ENCODE measurements at regions not wholly inside any gene's neighbourhood (a gene's known extent, or its start where the extent isn't known, plus 50 kb on each side); places are given as distances from the start of the nearest gene placed in this dataset.

DNA sequence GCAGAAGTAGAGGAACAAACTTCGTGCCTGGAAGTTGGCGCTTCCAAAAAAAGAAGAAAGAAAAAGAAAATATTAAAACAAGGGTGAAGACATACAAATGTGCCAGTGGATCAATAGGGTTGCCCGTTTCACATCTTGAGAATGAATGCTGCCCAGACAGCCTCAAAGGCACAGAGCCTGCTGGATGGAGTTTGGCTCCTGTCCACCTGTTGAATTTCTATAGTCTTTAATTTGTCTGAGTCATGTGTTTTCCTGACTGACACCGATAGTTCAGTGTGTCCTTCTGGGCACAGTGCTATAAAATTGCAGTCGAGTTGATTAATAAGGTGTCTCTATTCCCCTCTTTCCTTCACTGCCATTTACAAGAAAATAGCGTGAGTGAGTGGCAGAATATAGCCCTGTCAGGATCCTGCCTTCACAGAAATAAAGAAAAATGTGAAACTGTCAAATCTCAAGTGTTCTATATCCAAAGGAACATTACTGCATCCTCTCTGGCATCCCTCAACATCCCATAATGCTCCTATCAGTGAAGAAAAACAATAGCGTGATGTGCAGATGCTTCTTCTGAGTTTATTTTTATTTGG is 471.3 kb upstream of the AUTS2 start:
- no peak overlapping the region for H3K27ac ChIP-seq (ENCODE audit: low read depth, low read length)
- no peak overlapping the region for H3K4me3 ChIP-seq (ENCODE audit: low read depth in 1 of 5, low read length in 5 of 5)
- H3K9ac ChIP-seq (ENCODE audit: low read length in 5 of 5), result no peak overlapping the region
- H3K9me3 ChIP-seq (ENCODE audit: control insufficient read depth in 5 of 5, low read length in 5 of 5), result peaks cover 0 to 2% (median 0%) of the 10 kb centered on the region in 5 donors
- no peaks in the 10 kb centered on the region for H3K36me3 ChIP-seq (ENCODE audit: control insufficient read depth in 5 of 5, insufficient read depth in 5 of 5, low read length in 5 of 5)
- peaks cover 0 to 3% (median 0%) of the 10 kb centered on the region in 5 donors for H3K27me3 ChIP-seq (ENCODE audit: control insufficient read depth in 5 of 5, insufficient read depth in 4 of 5, low read length in 5 of 5)
- no peaks in the 10 kb centered on the region for H3K4me1 ChIP-seq (ENCODE audit: control insufficient read depth in 5 of 5, insufficient read depth in 5 of 5, low read length in 5 of 5)

DNA sequence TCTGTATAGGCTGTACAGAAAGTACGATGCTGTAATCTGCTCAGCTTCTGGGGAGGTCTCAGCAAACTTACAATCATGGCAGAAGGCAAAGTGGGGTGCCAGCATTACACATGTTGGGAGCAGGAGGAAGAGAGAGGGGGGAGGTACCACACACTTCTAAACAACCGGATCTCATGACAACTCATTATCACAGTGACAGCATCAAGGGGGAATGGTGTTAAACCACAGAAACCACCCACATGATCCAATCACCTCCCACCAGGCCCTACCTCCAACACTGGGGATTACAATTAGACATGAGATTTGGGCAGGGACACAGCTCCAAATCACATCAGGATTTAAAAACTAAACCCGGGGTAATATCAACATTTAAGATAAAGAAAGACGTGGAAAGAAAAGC is 468.8 kb upstream of the AUTS2 start:
- Histone ChIP-seq H3K36me3 (ENCODE audit: control insufficient read depth in 5 of 5, insufficient read depth in 5 of 5, low read length in 5 of 5) (no peaks in the 10 kb centered on the region), H3K9ac (ENCODE audit: low read length in 5 of 5) (no peak overlapping the region), H3K27ac (ENCODE audit: low read depth, low read length) (no peak overlapping the region), H3K4me1 (ENCODE audit: control insufficient read depth in 5 of 5, insufficient read depth in 5 of 5, low read length in 5 of 5) (no peaks in the 10 kb centered on the region), H3K9me3 (ENCODE audit: control insufficient read depth in 5 of 5, low read length in 5 of 5) (peaks cover 0 to 2% (median 0%) of the 10 kb centered on the region in 5 donors), H3K4me3 (ENCODE audit: low read depth in 1 of 5, low read length in 5 of 5) (no peak overlapping the region), H3K27me3 (ENCODE audit: control insufficient read depth in 5 of 5, insufficient read depth in 4 of 5, low read length in 5 of 5) (peaks cover 0 to 5% (median 0%) of the 10 kb centered on the region in 5 donors)

DNA sequence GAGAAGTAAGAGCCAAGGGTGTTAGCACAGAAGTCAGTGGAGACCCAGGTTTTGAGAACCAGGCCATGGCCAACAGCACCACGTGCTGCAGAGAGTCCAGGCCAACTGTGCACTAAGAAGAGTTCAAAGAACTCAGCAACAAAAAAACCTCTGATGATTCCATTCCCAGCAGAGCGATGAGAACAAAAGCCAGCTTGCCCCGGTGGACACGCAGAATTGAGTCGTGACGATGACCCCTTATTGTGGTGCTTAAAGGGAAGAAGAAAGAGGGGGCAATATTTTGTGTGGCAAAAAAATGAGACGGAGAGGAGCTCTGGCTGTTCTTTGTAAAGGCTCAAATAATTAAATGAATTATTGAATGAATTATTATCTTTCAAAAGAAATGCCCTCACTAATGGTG is 468.3 kb upstream of the AUTS2 start:
- no peak overlapping the region for H3K4me3 ChIP-seq (ENCODE audit: low read depth in 1 of 5, low read length in 5 of 5)
- no peaks in the 10 kb centered on the region for H3K36me3 ChIP-seq (ENCODE audit: control insufficient read depth in 5 of 5, insufficient read depth in 5 of 5, low read length in 5 of 5)
- peaks cover 0 to 2% (median 0%) of the 10 kb centered on the region in 5 donors for H3K9me3 ChIP-seq (ENCODE audit: control insufficient read depth in 5 of 5, low read length in 5 of 5)
- H3K4me1 ChIP-seq (ENCODE audit: control insufficient read depth in 5 of 5, insufficient read depth in 5 of 5, low read length in 5 of 5), result no peaks in the 10 kb centered on the region
- peaks cover 0 to 5% (median 0%) of the 10 kb centered on the region in 5 donors for H3K27me3 ChIP-seq (ENCODE audit: control insufficient read depth in 5 of 5, insufficient read depth in 4 of 5, low read length in 5 of 5)
- H3K27ac ChIP-seq (ENCODE audit: low read depth, low read length), result no peak overlapping the region
- no peak overlapping the region for H3K9ac ChIP-seq (ENCODE audit: low read length in 5 of 5)

DNA sequence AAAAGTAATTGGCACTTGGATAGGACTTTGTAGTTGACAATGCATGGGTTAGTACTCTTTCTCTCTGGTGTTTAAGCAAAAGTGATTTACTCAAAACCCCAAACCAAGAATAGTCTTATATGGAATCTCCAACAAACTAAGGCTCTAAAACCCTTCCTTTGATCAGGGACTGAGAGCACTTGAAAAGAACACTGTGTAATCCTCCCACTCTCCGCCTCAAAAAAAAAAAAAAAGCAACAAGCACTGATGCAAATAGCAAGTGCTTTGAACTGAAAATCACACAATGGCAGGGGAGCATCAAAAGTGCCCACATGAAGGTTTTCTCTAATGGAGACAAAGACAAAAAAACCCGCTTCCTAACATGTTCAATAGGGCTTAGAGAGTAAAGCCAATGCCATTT is 467.9 kb upstream of the AUTS2 start:
- Histone ChIP-seq H3K9me3 (ENCODE audit: control insufficient read depth in 5 of 5, low read length in 5 of 5) (peaks cover 0 to 2% (median 0%) of the 10 kb centered on the region in 5 donors), H3K36me3 (ENCODE audit: control insufficient read depth in 5 of 5, insufficient read depth in 5 of 5, low read length in 5 of 5) (no peaks in the 10 kb centered on the region), H3K4me3 (ENCODE audit: low read depth in 1 of 5, low read length in 5 of 5) (no peak overlapping the region), H3K27ac (ENCODE audit: low read depth, low read length) (no peak overlapping the region), H3K9ac (ENCODE audit: low read length in 5 of 5) (no peak overlapping the region), H3K27me3 (ENCODE audit: control insufficient read depth in 5 of 5, insufficient read depth in 4 of 5, low read length in 5 of 5) (peaks cover 0 to 5% (median 0%) of the 10 kb centered on the region in 5 donors), H3K4me1 (ENCODE audit: control insufficient read depth in 5 of 5, insufficient read depth in 5 of 5, low read length in 5 of 5) (no peaks in the 10 kb centered on the region)

DNA sequence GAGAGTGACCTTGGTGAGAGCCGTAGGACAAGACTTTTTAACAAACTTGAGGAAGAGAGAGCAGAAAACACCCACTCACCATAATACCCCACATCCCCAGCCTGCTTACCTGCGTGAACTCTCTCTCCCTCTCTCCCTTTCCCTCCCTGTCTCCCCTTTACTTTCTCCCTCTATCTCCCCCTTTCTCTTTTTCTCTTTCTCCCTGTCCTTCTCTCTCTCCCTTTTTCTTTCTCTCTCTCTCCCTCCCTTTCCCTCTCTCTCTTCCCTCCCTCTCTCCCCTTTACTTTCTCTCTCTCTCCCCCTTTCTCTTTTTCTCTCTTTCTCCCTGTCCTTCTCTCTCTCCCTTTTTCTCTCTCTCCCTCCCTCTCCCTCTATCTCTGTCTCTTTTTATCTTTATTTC is 464.0 kb upstream of the AUTS2 start:
- Histone ChIP-seq H3K4me1 (ENCODE audit: control insufficient read depth in 5 of 5, insufficient read depth in 5 of 5, low read length in 5 of 5) (no peaks in the 10 kb centered on the region), H3K36me3 (ENCODE audit: control insufficient read depth in 5 of 5, insufficient read depth in 5 of 5, low read length in 5 of 5) (no peaks in the 10 kb centered on the region), H3K4me3 (ENCODE audit: low read depth in 1 of 5, low read length in 5 of 5) (no peak overlapping the region)

DNA sequence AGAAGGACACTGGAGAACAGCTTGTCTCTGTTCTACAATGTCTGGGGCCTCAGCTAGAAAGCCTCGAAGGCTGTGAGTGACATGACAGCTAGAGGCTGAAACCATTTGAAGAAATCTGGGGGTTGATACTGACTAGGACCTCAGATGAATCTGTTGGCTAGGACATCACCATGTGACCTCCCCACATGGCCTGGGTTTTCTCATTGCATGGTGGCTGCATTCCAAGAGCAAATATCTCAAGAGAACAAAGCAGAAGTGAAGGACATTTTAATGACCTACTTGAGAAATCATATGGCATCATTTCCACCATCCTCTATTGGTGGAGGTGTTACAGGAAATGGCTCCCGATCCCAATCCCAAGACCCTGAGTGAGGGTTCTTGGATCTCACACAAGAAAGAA is 450.6 kb upstream of the AUTS2 start:
- Histone ChIP-seq H3K4me1 (ENCODE audit: control insufficient read depth in 5 of 5, insufficient read depth in 5 of 5, low read length in 5 of 5) (no peaks in the 10 kb centered on the region), H3K4me3 (ENCODE audit: low read depth in 1 of 5, low read length in 5 of 5) (no peak overlapping the region), H3K9ac (ENCODE audit: low read length in 5 of 5) (no peak overlapping the region), H3K36me3 (ENCODE audit: control insufficient read depth in 5 of 5, insufficient read depth in 5 of 5, low read length in 5 of 5) (no peaks in the 10 kb centered on the region), H3K27ac (ENCODE audit: low read depth, low read length) (no peak overlapping the region), H3K9me3 (ENCODE audit: control insufficient read depth in 5 of 5, low read length in 5 of 5) (peaks cover 0 to 9% (median 0%) of the 10 kb centered on the region in 5 donors), H3K27me3 (ENCODE audit: control insufficient read depth in 5 of 5, insufficient read depth in 4 of 5, low read length in 5 of 5) (no peaks in the 10 kb centered on the region)

More for the DNA sequence above, 464.0 kb upstream of the AUTS2 start:
- Histone ChIP-seq H3K9ac (ENCODE audit: low read length in 5 of 5) (no peak overlapping the region), H3K27me3 (ENCODE audit: control insufficient read depth in 5 of 5, insufficient read depth in 4 of 5, low read length in 5 of 5) (peaks cover 0 to 5% (median 0%) of the 10 kb centered on the region in 5 donors), H3K27ac (ENCODE audit: low read depth, low read length) (no peak overlapping the region), H3K9me3 (ENCODE audit: control insufficient read depth in 5 of 5, low read length in 5 of 5) (peaks cover 3 to 12% (median 8%) of the 10 kb centered on the region in 5 donors)

DNA sequence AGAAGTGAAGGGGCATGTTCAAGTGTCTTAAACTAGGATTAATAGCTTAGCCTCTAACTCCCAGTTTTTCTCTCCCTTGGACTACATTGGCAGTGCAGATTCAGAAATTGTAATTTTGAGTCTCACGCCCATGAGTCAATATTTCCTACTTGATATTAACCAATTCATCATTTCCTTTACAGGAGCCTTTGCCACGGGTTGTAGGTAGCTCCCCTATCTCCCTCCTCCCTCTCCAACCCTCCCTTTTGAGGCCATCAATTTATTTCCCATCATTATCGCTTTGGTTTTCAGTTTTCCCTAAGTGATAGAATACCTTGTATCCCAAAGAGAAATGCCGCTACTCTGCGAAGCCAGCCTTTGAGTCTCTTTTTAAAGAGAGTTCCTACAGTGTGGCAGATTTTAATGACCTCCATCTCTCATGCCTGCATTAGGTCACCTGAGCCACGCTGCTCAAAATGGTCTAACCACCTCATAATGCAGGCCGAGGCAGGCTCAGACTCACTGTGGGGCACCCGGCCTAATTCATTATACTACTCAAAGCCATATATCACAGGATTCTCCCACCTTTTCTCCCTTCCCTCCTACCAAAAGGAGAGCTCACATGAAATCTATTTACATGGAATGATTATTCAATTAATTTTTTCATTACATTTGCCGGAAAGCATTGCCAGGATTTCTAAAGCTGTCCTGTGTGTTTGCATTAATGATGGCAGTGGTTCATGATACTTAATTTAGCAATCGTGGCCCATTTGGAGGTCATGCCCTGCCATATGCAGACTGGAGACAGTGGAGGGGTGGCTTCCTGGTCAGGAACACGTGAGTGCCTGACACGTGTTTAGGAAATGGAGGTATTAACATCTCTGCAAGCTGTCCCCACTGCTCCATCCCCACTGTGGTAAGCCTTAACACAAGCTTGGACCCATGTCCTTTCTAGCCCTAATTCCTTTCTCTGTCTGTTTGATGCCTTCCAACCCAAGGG is 448.2 kb upstream of the AUTS2 start:
- no peak overlapping the region for H3K9ac ChIP-seq (ENCODE audit: low read length in 5 of 5)
- H3K27me3 ChIP-seq (ENCODE audit: control insufficient read depth in 5 of 5, insufficient read depth in 4 of 5, low read length in 5 of 5), result no peaks in the 10 kb centered on the region
- no peaks in the 10 kb centered on the region for H3K4me1 ChIP-seq (ENCODE audit: control insufficient read depth in 5 of 5, insufficient read depth in 5 of 5, low read length in 5 of 5)
- no peak overlapping the region for H3K27ac ChIP-seq (ENCODE audit: low read depth, low read length)
- no peak overlapping the region for H3K4me3 ChIP-seq (ENCODE audit: low read depth in 1 of 5, low read length in 5 of 5)
- peaks cover 0 to 9% (median 0%) of the 10 kb centered on the region in 5 donors for H3K9me3 ChIP-seq (ENCODE audit: control insufficient read depth in 5 of 5, low read length in 5 of 5)
- no peaks in the 10 kb centered on the region for H3K36me3 ChIP-seq (ENCODE audit: control insufficient read depth in 5 of 5, insufficient read depth in 5 of 5, low read length in 5 of 5)

DNA sequence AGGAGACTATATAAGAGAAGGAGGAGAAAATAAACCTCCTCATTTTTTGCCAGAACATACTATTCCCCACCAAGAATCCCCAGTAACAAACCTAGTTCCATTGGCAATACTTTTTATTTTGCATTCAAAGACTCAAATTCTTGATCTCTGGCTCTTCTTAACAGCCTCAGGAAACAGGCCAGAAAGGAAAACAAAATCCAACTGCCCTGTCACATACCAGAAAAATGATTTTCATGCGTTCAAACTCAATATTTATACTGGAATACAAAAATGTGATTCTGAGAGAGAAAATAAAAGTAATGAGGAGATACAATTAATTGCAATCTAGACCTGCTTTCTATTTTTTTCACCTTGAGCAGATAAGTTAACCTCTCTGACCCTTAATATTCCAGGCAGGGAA is 435.9 kb upstream of the AUTS2 start:
- Histone ChIP-seq H3K4me1 (ENCODE audit: control insufficient read depth in 5 of 5, insufficient read depth in 5 of 5, low read length in 5 of 5) (no peaks in the 10 kb centered on the region), H3K27me3 (ENCODE audit: control insufficient read depth in 5 of 5, insufficient read depth in 4 of 5, low read length in 5 of 5) (no peaks in the 10 kb centered on the region), H3K9me3 (ENCODE audit: control insufficient read depth in 5 of 5, low read length in 5 of 5) (no peaks in the 10 kb centered on the region), H3K9ac (ENCODE audit: low read length in 5 of 5) (no peak overlapping the region), H3K27ac (ENCODE audit: low read depth, low read length) (no peak overlapping the region), H3K4me3 (ENCODE audit: low read depth in 1 of 5, low read length in 5 of 5) (no peak overlapping the region), H3K36me3 (ENCODE audit: control insufficient read depth in 5 of 5, insufficient read depth in 5 of 5, low read length in 5 of 5) (no peaks in the 10 kb centered on the region)

DNA sequence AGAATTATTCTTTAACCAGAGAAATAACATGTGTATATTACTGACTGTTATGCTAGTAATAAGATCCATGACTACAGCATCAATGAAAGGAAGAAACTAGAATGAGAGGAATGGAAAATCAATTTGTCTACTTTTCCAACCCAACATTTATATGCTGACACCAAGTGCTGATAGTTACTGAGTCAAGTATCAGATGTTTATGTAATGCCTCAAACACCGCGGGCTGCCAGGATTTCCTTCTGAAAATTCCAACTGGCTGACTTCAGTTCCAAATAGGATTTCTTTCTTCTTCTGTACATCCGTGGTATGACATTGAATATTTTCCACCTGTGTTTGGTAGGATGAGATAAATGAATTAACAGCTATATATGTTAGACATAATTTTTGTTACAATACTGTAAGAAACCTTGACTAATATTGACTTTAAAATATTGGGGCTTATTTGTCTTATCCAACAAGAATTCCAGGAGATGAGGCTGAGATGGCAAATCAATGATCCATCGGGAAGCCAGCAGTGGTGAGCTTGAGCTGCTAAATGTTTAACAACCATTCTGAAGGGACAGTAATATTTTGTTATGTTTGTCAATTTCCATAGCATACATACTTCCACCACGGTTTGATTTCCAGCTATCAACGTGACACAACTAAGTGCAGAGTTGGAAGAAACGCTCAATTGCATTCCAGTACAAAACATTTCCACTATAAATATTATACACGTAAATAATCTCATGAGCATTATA is 435.2 kb upstream of the AUTS2 start:
- Histone ChIP-seq H3K27ac (ENCODE audit: low read depth, low read length) (no peak overlapping the region), H3K27me3 (ENCODE audit: control insufficient read depth in 5 of 5, insufficient read depth in 4 of 5, low read length in 5 of 5) (no peaks in the 10 kb centered on the region), H3K9ac (ENCODE audit: low read length in 5 of 5) (no peak overlapping the region), H3K36me3 (ENCODE audit: control insufficient read depth in 5 of 5, insufficient read depth in 5 of 5, low read length in 5 of 5) (no peaks in the 10 kb centered on the region), H3K9me3 (ENCODE audit: control insufficient read depth in 5 of 5, low read length in 5 of 5) (no peaks in the 10 kb centered on the region), H3K4me3 (ENCODE audit: low read depth in 1 of 5, low read length in 5 of 5) (no peak overlapping the region), H3K4me1 (ENCODE audit: control insufficient read depth in 5 of 5, insufficient read depth in 5 of 5, low read length in 5 of 5) (no peaks in the 10 kb centered on the region)
